ENCODE measurements at regions not wholly inside any gene's neighbourhood (a gene's known extent, or its start where the extent isn't known, plus 50 kb on each side); places are given as distances from the start of the nearest gene placed in this dataset.

- no peak for TF ChIP-seq EZH2 (IDR thresholded peaks at IDR 0.05; ENCODE audit: low read length, missing control alignments)
- TF ChIP-seq CTCF (conservative IDR thresholded peaks at IDR 0.05 in 1 of 2, IDR thresholded peaks at IDR 0.05 in 1 of 2; ENCODE audit: low read depth in 1 of 2, low read length in 2 of 2) = no peak
These were observed 71.5 kb upstream of the IL12A start for GRCh38 chr3:159917141-159917540.
